ENCODE measurements at regions not wholly inside any gene's neighbourhood (a gene's known extent, or its start where the extent isn't known, plus 50 kb on each side); places are given as distances from the start of the nearest gene placed in this dataset.

DNA sequence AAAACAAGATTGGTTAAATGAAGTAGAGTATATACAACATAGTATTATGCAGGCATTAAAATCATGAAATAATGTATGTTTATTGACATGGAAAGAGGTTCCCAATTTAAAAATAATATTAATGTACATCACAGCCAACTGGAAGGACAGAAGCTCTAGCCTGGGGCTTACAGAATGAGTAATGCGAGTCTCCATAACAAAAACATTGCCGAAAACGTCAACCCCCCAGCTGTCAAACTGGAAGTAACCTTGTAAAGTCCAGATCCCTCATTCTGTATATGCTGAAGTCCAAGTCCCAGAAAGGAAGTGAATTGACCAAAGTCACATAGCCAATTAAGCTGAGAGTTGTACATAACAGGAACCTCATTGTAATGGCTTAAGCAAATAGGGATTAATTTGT lies 128.7 kb upstream of the ECI2 start:
- ChIA-PET CTCF (no interaction called here), POLR2A (no interaction called here)
- no peak for DNase-seq (ENCODE audit: low read depth, low spot score)
- Histone ChIP-seq H3K4me1 (ENCODE audit: control insufficient read depth, insufficient read depth, low read length) (no peaks in the 10 kb centered on the region), H3K9me3 (ENCODE audit: control insufficient read depth, insufficient read depth, low read depth, low read length) (no peaks in the 10 kb centered on the region), H3K27me3 (ENCODE audit: control insufficient read depth, insufficient read depth, low read length) (no peaks in the 10 kb centered on the region), H3K4me3 (ENCODE audit: low read depth in 2 of 2, low read length in 2 of 2) (no peak overlapping the region), H3K36me3 (ENCODE audit: control insufficient read depth, insufficient read depth, low read length) (no peaks in the 10 kb centered on the region), H3K27ac (ENCODE audit: low read length) (no peak overlapping the region)
- in situ Hi-C loops (cut with HindIII; ENCODE audit: low pct_unique_long_range_greater_than_20kb, low sequenced_read_pairs), result no loop called here
- TF ChIP-seq CTCF (IDR thresholded peaks at IDR 0.05) (no peak), TCF7L2 (IDR thresholded peaks at IDR 0.05; ENCODE audit: low read depth, low read length) (no peak), POLR2AphosphoS5 (IDR thresholded peaks at IDR 0.05; ENCODE audit: low read depth, low read length) (no peak)
- no peak for ATAC-seq
- no TSS peak for BruUV-seq (replicated peaks)
- intact Hi-C loops (cut with micrococcal nuclease; ENCODE audit: unreplicated experiment), result no loop called here

- no peak for TF ChIP-seq CTCF (IDR thresholded peaks at IDR 0.05)
- TF ChIP-seq POLR2AphosphoS5 (IDR thresholded peaks at IDR 0.05; ENCODE audit: low read depth, low read length), result no peak
- TF ChIP-seq, protein P1, sequence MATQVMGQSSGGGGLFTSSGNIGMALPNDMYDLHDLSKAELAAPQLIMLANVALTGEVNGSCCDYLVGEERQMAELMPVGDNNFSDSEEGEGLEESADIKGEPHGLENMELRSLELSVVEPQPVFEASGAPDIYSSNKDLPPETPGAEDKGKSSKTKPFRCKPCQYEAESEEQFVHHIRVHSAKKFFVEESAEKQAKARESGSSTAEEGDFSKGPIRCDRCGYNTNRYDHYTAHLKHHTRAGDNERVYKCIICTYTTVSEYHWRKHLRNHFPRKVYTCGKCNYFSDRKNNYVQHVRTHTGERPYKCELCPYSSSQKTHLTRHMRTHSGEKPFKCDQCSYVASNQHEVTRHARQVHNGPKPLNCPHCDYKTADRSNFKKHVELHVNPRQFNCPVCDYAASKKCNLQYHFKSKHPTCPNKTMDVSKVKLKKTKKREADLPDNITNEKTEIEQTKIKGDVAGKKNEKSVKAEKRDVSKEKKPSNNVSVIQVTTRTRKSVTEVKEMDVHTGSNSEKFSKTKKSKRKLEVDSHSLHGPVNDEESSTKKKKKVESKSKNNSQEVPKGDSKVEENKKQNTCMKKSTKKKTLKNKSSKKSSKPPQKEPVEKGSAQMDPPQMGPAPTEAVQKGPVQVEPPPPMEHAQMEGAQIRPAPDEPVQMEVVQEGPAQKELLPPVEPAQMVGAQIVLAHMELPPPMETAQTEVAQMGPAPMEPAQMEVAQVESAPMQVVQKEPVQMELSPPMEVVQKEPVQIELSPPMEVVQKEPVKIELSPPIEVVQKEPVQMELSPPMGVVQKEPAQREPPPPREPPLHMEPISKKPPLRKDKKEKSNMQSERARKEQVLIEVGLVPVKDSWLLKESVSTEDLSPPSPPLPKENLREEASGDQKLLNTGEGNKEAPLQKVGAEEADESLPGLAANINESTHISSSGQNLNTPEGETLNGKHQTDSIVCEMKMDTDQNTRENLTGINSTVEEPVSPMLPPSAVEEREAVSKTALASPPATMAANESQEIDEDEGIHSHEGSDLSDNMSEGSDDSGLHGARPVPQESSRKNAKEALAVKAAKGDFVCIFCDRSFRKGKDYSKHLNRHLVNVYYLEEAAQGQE (IDR thresholded peaks at IDR 0.05; ENCODE audit: insufficient read depth in 1 of 2, low read depth in 2 of 2, low read length in 1 of 2), result no peak
- TF ChIP-seq SIN3A (IDR thresholded peaks at IDR 0.05; ENCODE audit: borderline replicate concordance, insufficient read depth, low read depth, low read length), result no peak
- TF ChIP-seq TCF7L2 (IDR thresholded peaks at IDR 0.05; ENCODE audit: low read depth, low read length), result no peak
- ATAC-seq, result no peak
- ChIA-PET CTCF (interaction anchor here (0.6 kb wide), 1 partner anchor 705 kb away, joined by 3 read pairs; no protein-coding TSS in a partner anchor), POLR2A (no interaction called here)
- Histone ChIP-seq H3K27me3 (ENCODE audit: control insufficient read depth, insufficient read depth, low read length) (no peaks in the 10 kb centered on the region), H3K9me3 (ENCODE audit: control insufficient read depth, insufficient read depth, low read depth, low read length) (no peaks in the 10 kb centered on the region), H3K4me1 (ENCODE audit: control insufficient read depth, insufficient read depth, low read length) (no peaks in the 10 kb centered on the region), H3K4me3 (ENCODE audit: low read depth in 2 of 2, low read length in 2 of 2) (no peak overlapping the region), H3K27ac (ENCODE audit: low read length) (no peak overlapping the region), H3K36me3 (ENCODE audit: control insufficient read depth, insufficient read depth, low read length) (no peaks in the 10 kb centered on the region)
- in situ Hi-C loops (cut with HindIII; ENCODE audit: low pct_unique_long_range_greater_than_20kb, low sequenced_read_pairs), result no loop called here
- intact Hi-C loops (cut with micrococcal nuclease; ENCODE audit: unreplicated experiment), result no loop called here
- no peak for DNase-seq (ENCODE audit: low read depth, low spot score)
- BruUV-seq (replicated peaks), result no TSS peak
Measured at GRCh38 chr6:4262526-4262925, 127.2 kb upstream of the ECI2 start.

- no peaks in the 10 kb centered on the region for H3K9me3 ChIP-seq (ENCODE audit: control insufficient read depth, insufficient read depth, low read depth, low read length)
- in situ Hi-C loops (cut with HindIII; ENCODE audit: low pct_unique_long_range_greater_than_20kb, low sequenced_read_pairs) (no loop called here), intact Hi-C loops (cut with micrococcal nuclease; ENCODE audit: unreplicated experiment) (no loop called here)
- no peaks in the 10 kb centered on the region for H3K4me1 ChIP-seq (ENCODE audit: control insufficient read depth, insufficient read depth, low read length)
- ChIA-PET CTCF (no interaction called here), POLR2A (no interaction called here)
- no TSS peak for BruUV-seq (replicated peaks)
- DNase-seq (ENCODE audit: low read depth, low spot score), result no peak
- H3K27ac ChIP-seq (ENCODE audit: low read length), result no peak overlapping the region
- no peak for ATAC-seq
- no peaks in the 10 kb centered on the region for H3K36me3 ChIP-seq (ENCODE audit: control insufficient read depth, insufficient read depth, low read length)
- no peak overlapping the region for H3K4me3 ChIP-seq (ENCODE audit: low read depth in 2 of 2, low read length in 2 of 2)
- TF ChIP-seq POLR2AphosphoS5 (IDR thresholded peaks at IDR 0.05; ENCODE audit: low read depth, low read length) (no peak), CTCF (IDR thresholded peaks at IDR 0.05) (no peak), TCF7L2 (IDR thresholded peaks at IDR 0.05; ENCODE audit: low read depth, low read length) (no peak), SIN3A (IDR thresholded peaks at IDR 0.05; ENCODE audit: borderline replicate concordance, insufficient read depth, low read depth, low read length) (no peak)
- TF ChIP-seq, protein P1 (IDR thresholded peaks at IDR 0.05; ENCODE audit: insufficient read depth in 1 of 2, low read depth in 2 of 2, low read length in 1 of 2), result no peak
- H3K27me3 ChIP-seq (ENCODE audit: control insufficient read depth, insufficient read depth, low read length), result no peaks in the 10 kb centered on the region
Measured at GRCh38 chr6:4259391-4259790, 124.0 kb upstream of the ECI2 start.

Measured in Panc1 (cell line).